Upper lobe of left lung (tissue), 6 donors: ENCODE measurements at regions not wholly inside any gene's neighbourhood (a gene's known extent, or its start where the extent isn't known, plus 50 kb on each side); places are given as distances from the start of the nearest gene placed in this dataset.

Experiments used
- ATAC-seq, 2 donors: fragments of 200-7000 bp; cut with Tn5 transposase; one replicate each; pipeline ENCODE4 v1.9.1; 2022; ENCODE audit warnings: mild to moderate bottlenecking in 2 of 2, moderate library complexity in 2 of 2; ENCODE audit not compliant: low FRiP score in 2 of 2
- DNase-seq, 2 donors: peaks; one replicate each; pipeline ENCODE4 v3.0.0-alpha.2; 2019 to 2020
- H3K27ac ChIP-seq, 4 donors: fragments of 200-600 bp; sonication (generic); one replicate each; pipeline ENCODE4 v1.5.1; 2016 to 2019
- H3K27me3 ChIP-seq, 4 donors: fragments of 200-600 bp; sonication (generic); one replicate each; pipeline ENCODE4 v1.5.1; 2017 to 2019
- H3K36me3 ChIP-seq, 4 donors: fragments of 200-600 bp; sonication (generic); one replicate each; pipeline ENCODE4 v1.5.1; 2016 to 2019
- H3K4me1 ChIP-seq, 4 donors: fragments of 200-600 bp; sonication (generic); one replicate each; pipeline ENCODE4 v1.5.1; 2018 to 2019
- H3K4me3 ChIP-seq, 4 donors: fragments of 200-600 bp; sonication (generic); one replicate each; pipeline ENCODE4 v1.5.1; 2017 to 2019; ENCODE audit warnings: mild to moderate bottlenecking in 2 of 4, moderate library complexity in 1 of 4
- H3K9me3 ChIP-seq, 4 donors: fragments of 200-600 bp; sonication (generic); one replicate each; pipeline ENCODE4 v1.5.1; 2018 to 2019
- CTCF ChIP-seq, 6 experiments: fragments of 450-650 bp in 4 of 6; fragments of 200-600 bp in 2 of 6; sonication (generic) in 2 of 6; IDR thresholded peaks; one replicate each; pipeline ENCODE4 v1.5.1; 2016 to 2019; ENCODE audit warnings: antibody characterized with exemption in 6 of 6
- EP300 ChIP-seq, 4 donors: sonication (generic); formaldehyde crosslinking; IDR thresholded peaks; one replicate each; pipeline ENCODE4 v1.5.1; 2017; ENCODE audit warnings: antibody characterized with exemption in 4 of 4, control low read depth in 2 of 4
- POLR2A ChIP-seq, 4 donors: fragments of 450-650 bp; IDR thresholded peaks; one replicate each; pipeline ENCODE4 v1.5.1; 2016 to 2017; ENCODE audit warnings: antibody characterized with exemption in 4 of 4, mild to moderate bottlenecking in 2 of 4
- POLR2AphosphoS5 ChIP-seq, 2 donors: sonication (generic); formaldehyde crosslinking; IDR thresholded peaks; one replicate each; pipeline ENCODE4 v1.5.1; 2017; ENCODE audit warnings: antibody characterized with exemption in 2 of 2
- WGBS, 2 donors: methylation state at CpG; one replicate each; pipeline ENCODE4 v1.1.5; 2017 to 2018; 5-methylcytosine and 5-hydroxymethylcytosine counted together
- donor health status: DM: no; HTN: no; CAD: no; lungs with moderate emphysema.
- donor health status: DM: no; HTN: yes; CAD: no; lungs with severe emphysema.

GRCh38 chr2:238682536-238682935 lies 165.3 kb upstream of the TWIST2 start:
- Histone ChIP-seq H3K27me3 (no peaks in the 10 kb centered on the region), H3K4me3 (no peak overlapping the region), H3K36me3 (no peaks in the 10 kb centered on the region), H3K4me1 (peaks cover 0 to 7% (median 0%) of the 10 kb centered on the region in 4 donors), H3K27ac (no peak overlapping the region), H3K9me3 (peaks cover 0 to 6% (median 0%) of the 10 kb centered on the region in 4 donors)
- DNase-seq = no peak
- 81 to 86% methylated on average over 5 of the region's 5 CpGs for WGBS, 2 donors
- no peak for ATAC-seq
- TF ChIP-seq EP300 (IDR thresholded peaks at IDR 0.05) = no peak
- no peak for TF ChIP-seq POLR2AphosphoS5 (IDR thresholded peaks at IDR 0.05)

GRCh38 chr2:238684362-238685326 lies 163.2 kb upstream of the TWIST2 start:
- H3K27me3 ChIP-seq = no peaks in the 10 kb centered on the region
- DNase-seq (no peak), ATAC-seq (peak; percentile 83 to 94)
- peaks cover 0 to 7% (median 0%) of the 10 kb centered on the region in 4 donors for H3K4me1 ChIP-seq
- WGBS, 2 donors = 64 to 65% methylated on average over 8 of the region's 8 CpGs
- H3K9me3 ChIP-seq = no peaks in the 10 kb centered on the region
- no peaks in the 10 kb centered on the region for H3K36me3 ChIP-seq
- no peak overlapping the region for H3K4me3 ChIP-seq
- TF ChIP-seq EP300 (IDR thresholded peaks at IDR 0.05) = peak in 2 of 4 donors; percentile 12 to 70
- no peak for TF ChIP-seq CTCF (IDR thresholded peaks at IDR 0.05)
- no peak for TF ChIP-seq POLR2A (IDR thresholded peaks at IDR 0.05)
- peak; percentile 54 to 82 for TF ChIP-seq POLR2AphosphoS5 (IDR thresholded peaks at IDR 0.05)
- H3K27ac ChIP-seq = peak overlapping the region in 3 of 4 donors; percentile 1 to 40 (median 32)

- H3K27me3 ChIP-seq = no peaks in the 10 kb centered on the region
- DNase-seq (no peak), ATAC-seq (peak in 1 of 2 donors; percentile 9)
- no peak for TF ChIP-seq CTCF (IDR thresholded peaks at IDR 0.05)
- no peak for TF ChIP-seq EP300 (IDR thresholded peaks at IDR 0.05)
- no peak for TF ChIP-seq POLR2A (IDR thresholded peaks at IDR 0.05)
- no peak for TF ChIP-seq POLR2AphosphoS5 (IDR thresholded peaks at IDR 0.05)
- H3K9me3 ChIP-seq = no peaks in the 10 kb centered on the region
- H3K4me3 ChIP-seq = no peak overlapping the region
- H3K27ac ChIP-seq = peak overlapping the region in 2 of 4 donors; percentile 1 to 40
- H3K36me3 ChIP-seq = no peaks in the 10 kb centered on the region
- WGBS, 2 donors = 83 to 92% methylated on average over 4 of the region's 4 CpGs
- peaks cover 0 to 7% (median 0%) of the 10 kb centered on the region in 4 donors for H3K4me1 ChIP-seq
Measured at GRCh38 chr2:238685327-238685709, 162.6 kb upstream of the TWIST2 start.

- 74 to 84% methylated on average over 2 of the region's 2 CpGs for WGBS, 2 donors
- no peak for DNase-seq
- ATAC-seq = no peak
- H3K27ac ChIP-seq = no peak overlapping the region
- no peak overlapping the region for H3K4me3 ChIP-seq
- H3K27me3 ChIP-seq = no peaks in the 10 kb centered on the region
- TF ChIP-seq POLR2AphosphoS5 (IDR thresholded peaks at IDR 0.05) (no peak), EP300 (IDR thresholded peaks at IDR 0.05) (no peak), CTCF (IDR thresholded peaks at IDR 0.05) (no peak), POLR2A (IDR thresholded peaks at IDR 0.05) (no peak)
- H3K4me1 ChIP-seq = peaks cover 0 to 7% (median 0%) of the 10 kb centered on the region in 4 donors
- H3K9me3 ChIP-seq = no peaks in the 10 kb centered on the region
- H3K36me3 ChIP-seq = no peaks in the 10 kb centered on the region
Measured at GRCh38 chr2:238685713-238686112, 162.2 kb upstream of the TWIST2 start.

GRCh38 chr2:238686223-238686622 lies 161.7 kb upstream of the TWIST2 start:
- ATAC-seq (no peak), DNase-seq (no peak)
- no peaks in the 10 kb centered on the region for H3K27me3 ChIP-seq
- H3K4me3 ChIP-seq = no peak overlapping the region
- TF ChIP-seq POLR2AphosphoS5 (IDR thresholded peaks at IDR 0.05) = no peak
- no peak for TF ChIP-seq CTCF (IDR thresholded peaks at IDR 0.05)
- TF ChIP-seq POLR2A (IDR thresholded peaks at IDR 0.05) = no peak
- no peak for TF ChIP-seq EP300 (IDR thresholded peaks at IDR 0.05)
- WGBS, 2 donors = 89% methylated on average over 7 of the region's 7 CpGs
- H3K9me3 ChIP-seq = no peaks in the 10 kb centered on the region
- peaks cover 0 to 7% (median 0%) of the 10 kb centered on the region in 4 donors for H3K4me1 ChIP-seq
- no peak overlapping the region for H3K27ac ChIP-seq
- H3K36me3 ChIP-seq = no peaks in the 10 kb centered on the region
